SK-N-SH (cell line): ENCODE measurements at regions not wholly inside any gene's neighbourhood (a gene's known extent, or its start where the extent isn't known, plus 50 kb on each side); places are given as distances from the start of the nearest gene placed in this dataset.

ENCODE experiments used
- CHD2 ChIP-seq: fragments of 150-350 bp; IDR thresholded peaks from 2 replicates; pipeline ENCODE4 v1.6.1; 2018; ENCODE audit warnings: low read length; ENCODE audit not compliant: partially characterized antibody
- FOSL2 ChIP-seq: IDR thresholded peaks from 2 replicates; pipeline ENCODE4 v1.4.0; 2012; ENCODE audit warnings: low read depth, mild to moderate bottlenecking, moderate library complexity, borderline replicate concordance
- POLR2AphosphoS5 ChIP-seq: IDR thresholded peaks from 2 replicates; pipeline ENCODE4 v1.6.1; 2012; ENCODE audit warnings: low read depth, low read length
- RCOR1 ChIP-seq: fragments of 150-350 bp; IDR thresholded peaks from 2 replicates; pipeline ENCODE4 v1.6.1; 2017; ENCODE audit warnings: antibody characterized with exemption, low read length
- TAF1 ChIP-seq: IDR thresholded peaks from 2 replicates; pipeline ENCODE4 v1.6.1; 2012; ENCODE audit warnings: low read depth, mild to moderate bottlenecking, low read length, moderate library complexity, borderline replicate concordance
- TF ChIP-seq, protein P1 (sequence below): fragments of 200-600 bp; sonication (generic); IDR thresholded peaks from 2 replicates; pipeline ENCODE4 v1.6.1; 2017; ENCODE audit warnings: antibody characterized with exemption, mild to moderate bottlenecking, moderate library complexity

DNA sequence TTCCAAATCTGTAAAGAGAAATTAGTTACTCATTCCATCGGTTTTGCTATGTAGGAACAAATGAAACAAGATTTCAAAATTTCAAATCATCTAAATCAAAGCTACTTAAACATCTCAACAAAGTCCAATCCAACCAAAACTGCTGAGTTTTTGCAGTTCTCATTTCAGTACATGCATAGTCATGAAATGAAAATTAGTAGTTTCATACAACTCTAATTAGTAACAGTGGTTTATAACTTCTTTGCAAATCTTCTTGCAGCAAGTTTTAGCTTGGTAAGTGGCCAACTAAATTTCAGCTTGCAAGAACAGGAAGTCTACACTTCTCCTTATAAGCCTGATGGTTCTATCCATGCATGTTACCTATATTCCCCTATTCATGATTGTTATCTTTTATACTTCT is 75.6 kb downstream of the SPRY2 start:
- TF ChIP-seq, protein P1, sequence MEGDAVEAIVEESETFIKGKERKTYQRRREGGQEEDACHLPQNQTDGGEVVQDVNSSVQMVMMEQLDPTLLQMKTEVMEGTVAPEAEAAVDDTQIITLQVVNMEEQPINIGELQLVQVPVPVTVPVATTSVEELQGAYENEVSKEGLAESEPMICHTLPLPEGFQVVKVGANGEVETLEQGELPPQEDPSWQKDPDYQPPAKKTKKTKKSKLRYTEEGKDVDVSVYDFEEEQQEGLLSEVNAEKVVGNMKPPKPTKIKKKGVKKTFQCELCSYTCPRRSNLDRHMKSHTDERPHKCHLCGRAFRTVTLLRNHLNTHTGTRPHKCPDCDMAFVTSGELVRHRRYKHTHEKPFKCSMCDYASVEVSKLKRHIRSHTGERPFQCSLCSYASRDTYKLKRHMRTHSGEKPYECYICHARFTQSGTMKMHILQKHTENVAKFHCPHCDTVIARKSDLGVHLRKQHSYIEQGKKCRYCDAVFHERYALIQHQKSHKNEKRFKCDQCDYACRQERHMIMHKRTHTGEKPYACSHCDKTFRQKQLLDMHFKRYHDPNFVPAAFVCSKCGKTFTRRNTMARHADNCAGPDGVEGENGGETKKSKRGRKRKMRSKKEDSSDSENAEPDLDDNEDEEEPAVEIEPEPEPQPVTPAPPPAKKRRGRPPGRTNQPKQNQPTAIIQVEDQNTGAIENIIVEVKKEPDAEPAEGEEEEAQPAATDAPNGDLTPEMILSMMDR, result no peak
- TF ChIP-seq CHD2, result no peak
- no peak for TF ChIP-seq FOSL2
- TF ChIP-seq RCOR1, result no peak
- TF ChIP-seq POLR2AphosphoS5, result no peak
- TF ChIP-seq TAF1, result no peak
